ENCODE measurements at regions not wholly inside any gene's neighbourhood (a gene's known extent, or its start where the extent isn't known, plus 50 kb on each side); places are given as distances from the start of the nearest gene placed in this dataset.

DNA sequence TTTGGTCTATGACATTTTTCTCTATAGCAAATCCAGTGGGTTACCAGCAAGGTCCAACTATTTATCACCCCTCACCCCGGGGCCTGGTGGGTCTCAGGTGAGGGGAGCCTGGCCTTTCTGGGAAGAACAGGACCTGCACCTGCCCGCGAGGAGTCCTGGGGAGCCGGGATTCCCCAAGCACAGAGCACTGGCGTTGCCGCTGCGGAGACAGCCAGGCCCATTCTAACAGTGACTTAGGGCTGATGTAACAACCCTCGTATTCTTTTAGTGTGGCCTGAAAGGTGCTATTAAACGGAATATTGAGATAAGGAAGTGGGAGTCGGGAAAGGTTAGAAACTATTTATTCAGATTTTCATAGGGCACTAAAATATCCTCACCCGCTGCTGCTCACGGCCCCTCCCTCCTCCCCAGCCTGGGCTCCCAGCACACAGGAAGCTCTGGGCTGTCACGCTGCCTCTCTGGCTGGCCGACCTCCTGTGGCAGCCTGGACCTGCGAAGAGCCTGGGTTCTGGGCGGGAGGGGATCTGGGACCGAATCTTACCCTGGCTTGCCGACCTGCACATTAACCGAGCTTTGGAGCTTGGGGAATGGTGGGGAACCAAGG, 141.2 kb downstream of the MIAT start:
- no peaks in the 10 kb centered on the region for H3K36me3 Mint-ChIP-seq (ENCODE audit: low read depth)
- no peaks in the 10 kb centered on the region for H3K27me3 Mint-ChIP-seq (ENCODE audit: low read depth)
- H3K9me3 Mint-ChIP-seq = no peaks in the 10 kb centered on the region
- no peak for DNase-seq (ENCODE audit: low read depth, low spot score)
- H3K4me3 Mint-ChIP-seq = no peak overlapping the region
- H3K27ac Mint-ChIP-seq (ENCODE audit: unreplicated experiment) = no peak overlapping the region
- TF ChIP-seq, protein P1, sequence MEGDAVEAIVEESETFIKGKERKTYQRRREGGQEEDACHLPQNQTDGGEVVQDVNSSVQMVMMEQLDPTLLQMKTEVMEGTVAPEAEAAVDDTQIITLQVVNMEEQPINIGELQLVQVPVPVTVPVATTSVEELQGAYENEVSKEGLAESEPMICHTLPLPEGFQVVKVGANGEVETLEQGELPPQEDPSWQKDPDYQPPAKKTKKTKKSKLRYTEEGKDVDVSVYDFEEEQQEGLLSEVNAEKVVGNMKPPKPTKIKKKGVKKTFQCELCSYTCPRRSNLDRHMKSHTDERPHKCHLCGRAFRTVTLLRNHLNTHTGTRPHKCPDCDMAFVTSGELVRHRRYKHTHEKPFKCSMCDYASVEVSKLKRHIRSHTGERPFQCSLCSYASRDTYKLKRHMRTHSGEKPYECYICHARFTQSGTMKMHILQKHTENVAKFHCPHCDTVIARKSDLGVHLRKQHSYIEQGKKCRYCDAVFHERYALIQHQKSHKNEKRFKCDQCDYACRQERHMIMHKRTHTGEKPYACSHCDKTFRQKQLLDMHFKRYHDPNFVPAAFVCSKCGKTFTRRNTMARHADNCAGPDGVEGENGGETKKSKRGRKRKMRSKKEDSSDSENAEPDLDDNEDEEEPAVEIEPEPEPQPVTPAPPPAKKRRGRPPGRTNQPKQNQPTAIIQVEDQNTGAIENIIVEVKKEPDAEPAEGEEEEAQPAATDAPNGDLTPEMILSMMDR (conservative IDR thresholded peaks at IDR 0.05) = no peak
- peaks cover 25% of the 10 kb centered on the region for H3K4me1 Mint-ChIP-seq

DNA sequence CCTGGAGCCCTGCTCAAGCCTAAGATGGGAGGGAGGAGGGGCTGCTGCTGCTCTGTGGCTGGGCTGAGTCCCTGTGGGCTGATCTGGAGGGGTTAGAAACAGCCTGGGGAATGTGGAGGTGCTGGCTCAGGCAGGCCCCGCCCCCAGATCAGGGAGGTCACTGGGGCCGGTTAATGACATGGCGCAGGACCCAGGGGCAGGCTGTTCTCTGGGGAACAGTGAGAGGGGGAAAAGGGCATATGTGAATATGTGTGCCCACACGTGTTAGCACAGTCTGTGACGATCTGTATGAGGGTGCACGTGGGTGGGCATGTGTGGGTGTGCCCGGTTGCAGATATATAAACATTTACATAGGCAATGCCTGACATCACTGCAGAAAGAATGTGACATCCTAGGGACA, 143.5 kb downstream of the MIAT start:
- H3K9me3 Mint-ChIP-seq = no peaks in the 10 kb centered on the region
- no peak for DNase-seq (ENCODE audit: low read depth, low spot score)
- no peak overlapping the region for H3K27ac Mint-ChIP-seq (ENCODE audit: unreplicated experiment)
- no peaks in the 10 kb centered on the region for H3K27me3 Mint-ChIP-seq (ENCODE audit: low read depth)
- TF ChIP-seq, protein P1 (conservative IDR thresholded peaks at IDR 0.05) = no peak
- no peaks in the 10 kb centered on the region for H3K36me3 Mint-ChIP-seq (ENCODE audit: low read depth)
- H3K4me3 Mint-ChIP-seq = no peak overlapping the region
- H3K4me1 Mint-ChIP-seq = peaks cover 31% of the 10 kb centered on the region

DNA sequence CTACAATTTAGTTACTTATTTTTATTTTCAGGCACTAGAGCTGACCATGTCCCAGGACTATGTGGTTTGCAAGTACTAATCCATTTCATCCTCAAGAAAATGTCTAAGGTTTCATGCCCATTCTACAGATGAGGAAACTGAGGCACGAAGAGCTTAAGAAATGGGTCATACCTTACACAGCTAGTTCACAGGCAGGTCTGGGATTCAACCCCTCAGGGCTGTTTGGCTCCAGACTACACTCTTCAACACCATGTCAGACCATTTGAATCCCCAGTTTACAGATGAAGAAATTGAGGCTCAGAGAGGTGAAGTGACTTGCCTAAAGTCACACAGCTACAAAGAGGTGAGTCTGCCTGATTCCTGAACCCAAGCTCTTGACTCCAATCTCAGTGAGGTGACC, 144.1 kb downstream of the MIAT start:
- no peak for DNase-seq (ENCODE audit: low read depth, low spot score)
- Mint-ChIP-seq H3K27me3 (ENCODE audit: low read depth) (no peaks in the 10 kb centered on the region), H3K36me3 (ENCODE audit: low read depth) (no peaks in the 10 kb centered on the region), H3K4me3 (no peak overlapping the region), H3K4me1 (peaks cover 29% of the 10 kb centered on the region), H3K9me3 (no peaks in the 10 kb centered on the region), H3K27ac (ENCODE audit: unreplicated experiment) (no peak overlapping the region)
- TF ChIP-seq, protein P1 (conservative IDR thresholded peaks at IDR 0.05) = no peak

DNA sequence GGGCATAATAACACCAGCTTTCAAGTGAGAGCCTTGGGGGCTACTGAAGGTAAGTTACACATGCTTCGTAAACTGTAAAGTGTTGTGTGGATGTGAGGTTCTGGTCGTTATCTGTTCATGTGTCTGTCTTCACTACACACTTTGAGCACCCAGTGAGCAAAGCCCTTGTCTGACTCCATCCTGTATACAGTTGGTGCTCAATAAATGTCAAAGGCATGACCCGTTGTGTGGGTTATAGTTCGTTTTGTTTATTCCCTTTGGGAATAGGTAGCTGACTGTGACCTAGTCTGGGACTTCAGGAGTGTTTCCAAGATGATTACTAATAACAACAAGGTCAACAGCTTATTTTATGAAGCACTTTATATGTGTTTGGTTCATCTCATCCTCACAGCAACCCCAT, 146.9 kb downstream of the MIAT start:
- Mint-ChIP-seq H3K27me3 (ENCODE audit: low read depth) (no peaks in the 10 kb centered on the region), H3K4me3 (no peak overlapping the region), H3K4me1 (peaks cover 29% of the 10 kb centered on the region), H3K36me3 (ENCODE audit: low read depth) (no peaks in the 10 kb centered on the region), H3K9me3 (no peaks in the 10 kb centered on the region), H3K27ac (ENCODE audit: unreplicated experiment) (no peak overlapping the region)
- TF ChIP-seq, protein P1 (conservative IDR thresholded peaks at IDR 0.05) = no peak
- DNase-seq (ENCODE audit: low read depth, low spot score) = no peak

DNA sequence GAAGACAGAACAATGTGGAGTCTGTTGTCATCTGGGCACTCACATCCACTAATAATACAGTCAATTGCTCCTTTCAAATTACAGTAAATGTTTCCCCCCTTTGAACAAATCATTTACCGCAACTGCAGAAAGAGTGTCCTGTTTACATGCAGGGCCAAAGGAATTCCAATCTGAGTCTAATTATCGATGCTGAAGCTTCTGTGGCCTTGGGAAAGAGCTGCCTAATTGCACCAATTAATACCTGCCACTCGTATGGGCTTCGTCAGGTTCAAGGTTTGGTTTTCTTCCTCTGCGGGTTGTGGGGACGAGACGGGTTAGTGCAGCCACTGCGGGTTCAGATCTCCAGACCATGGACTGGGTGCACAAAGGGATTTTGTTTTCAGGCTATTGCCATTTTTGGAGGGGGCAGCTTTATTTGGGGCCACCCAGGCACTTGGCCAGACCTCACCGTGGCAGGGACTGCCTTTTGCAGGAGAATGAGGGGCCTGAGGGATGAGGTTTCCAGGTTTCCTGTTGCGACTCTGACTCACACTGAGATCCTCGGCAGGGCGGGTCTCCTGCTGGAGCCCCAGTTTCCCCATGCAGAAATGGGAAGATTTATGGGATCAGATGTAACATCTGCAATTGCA, 147.6 kb downstream of the MIAT start:
- TF ChIP-seq, protein P1 (conservative IDR thresholded peaks at IDR 0.05) = no peak
- no peak overlapping the region for H3K4me3 Mint-ChIP-seq
- no peaks in the 10 kb centered on the region for H3K9me3 Mint-ChIP-seq
- H3K4me1 Mint-ChIP-seq = peaks cover 29% of the 10 kb centered on the region
- no peaks in the 10 kb centered on the region for H3K27me3 Mint-ChIP-seq (ENCODE audit: low read depth)
- no peak overlapping the region for H3K27ac Mint-ChIP-seq (ENCODE audit: unreplicated experiment)
- no peaks in the 10 kb centered on the region for H3K36me3 Mint-ChIP-seq (ENCODE audit: low read depth)
- DNase-seq (ENCODE audit: low read depth, low spot score) = no peak
